ENCODE measurements at regions not wholly inside any gene's neighbourhood (a gene's known extent, or its start where the extent isn't known, plus 50 kb on each side); places are given as distances from the start of the nearest gene placed in this dataset.
"Not testable (repeated sequence)": the region's sequence is repeated elsewhere in the genome, so short reads cannot be mapped to it uniquely, and the experiment has no call there.

GRCh38 chr7:55705728-55706450 lies 133.6 kb upstream of the VOPP1 start:
- TF ChIP-seq CTCF, POLR2A (IDR thresholded peaks at IDR 0.05): not testable (repeated sequence)
